GM12891 (cell line): ENCODE measurements at regions not wholly inside any gene's neighbourhood (a gene's known extent, or its start where the extent isn't known, plus 50 kb on each side); places are given as distances from the start of the nearest gene placed in this dataset.
"Not testable (repeated sequence)": the region's sequence is repeated elsewhere in the genome, so short reads cannot be mapped to it uniquely, and the experiment has no call there.

ENCODE experiments used
- DNase-seq: peaks from one replicate; pipeline ENCODE4 v3.0.0; 2011; ENCODE audit warnings: low spot score; ENCODE audit not compliant: insufficient read length
- FAIRE-seq: peaks from 2 replicates; lab custom pipeline; 2011; peaks lifted over from hg19 to GRCh38; lab: Jason Lieb, UNC
- PAX5 ChIP-seq: IDR thresholded peaks from 2 replicates; pipeline ENCODE4 v1.6.1; 2011; ENCODE audit warnings: low read length, moderate library complexity, mild to moderate bottlenecking; ENCODE audit not compliant: insufficient read depth, severe bottlenecking
- POLR2A ChIP-seq: IDR thresholded peaks from 2 replicates; pipeline ENCODE4 v1.6.1; 2011; ENCODE audit warnings: low read depth, low read length, control low read depth
- POLR2AphosphoS5 ChIP-seq: IDR thresholded peaks from 2 replicates; pipeline ENCODE4 v1.6.1; 2011; ENCODE audit warnings: low read depth, low read length, control low read depth
- POU2F2 ChIP-seq: IDR thresholded peaks from 2 replicates; pipeline ENCODE4 v1.6.1; 2011; ENCODE audit warnings: low read depth, mild to moderate bottlenecking, control low read depth, low read length, moderate library complexity
- SPI1 ChIP-seq: IDR thresholded peaks from 2 replicates; pipeline ENCODE4 v1.6.1; 2011; ENCODE audit warnings: low read depth, low read length, control low read depth
- TAF1 ChIP-seq: IDR thresholded peaks from 2 replicates; pipeline ENCODE4 v1.6.1; 2011; ENCODE audit warnings: low read depth, low read length, control low read depth

GRCh38 chr6:93183531-93183972 lies 235.8 kb downstream of the EPHA7 start:
- no peak for DNase-seq
- no peak for FAIRE-seq
- TF ChIP-seq SPI1 (no peak), POLR2AphosphoS5 (no peak), POLR2A (no peak), POU2F2 (no peak), TAF1 (no peak), PAX5 (no peak)

GRCh38 chr6:93182938-93183479 lies 236.3 kb downstream of the EPHA7 start:
- no peak for DNase-seq
- FAIRE-seq = no peak
- TF ChIP-seq POU2F2 (no peak), SPI1 (no peak), POLR2A (no peak), TAF1 (no peak), PAX5 (no peak), POLR2AphosphoS5 (no peak)

- TF ChIP-seq POLR2AphosphoS5 = no peak
- no peak for TF ChIP-seq POU2F2
- TF ChIP-seq PAX5 = no peak
- TF ChIP-seq SPI1 = no peak
- no peak for TF ChIP-seq POLR2A
- TF ChIP-seq TAF1 = no peak
- no peak for DNase-seq
- no peak for FAIRE-seq
These were observed 241.4 kb downstream of the EPHA7 start for GRCh38 chr6:93177918-93178317.

- no peak for DNase-seq
- no peak for TF ChIP-seq POLR2A
- no peak for FAIRE-seq
These were observed 241.9 kb downstream of the EPHA7 start for GRCh38 chr6:93177438-93177837.

GRCh38 chr6:93176070-93176469 lies 243.3 kb downstream of the EPHA7 start:
- FAIRE-seq (no peak), DNase-seq (no peak)
- TF ChIP-seq SPI1 (peak; percentile 93), TAF1 (no peak)

GRCh38 chr6:93173573-93173972 lies 245.8 kb downstream of the EPHA7 start:
- not testable (repeated sequence) for DNase-seq, FAIRE-seq

GRCh38 chr6:93165850-93166430 lies 253.4 kb downstream of the EPHA7 start:
- no peak for FAIRE-seq
- TF ChIP-seq POLR2A = no peak
- no peak for TF ChIP-seq PAX5
- no peak for TF ChIP-seq TAF1
- TF ChIP-seq POLR2AphosphoS5 = no peak
- no peak for TF ChIP-seq POU2F2
- no peak for TF ChIP-seq SPI1
- no peak for DNase-seq

- FAIRE-seq (no peak), DNase-seq (no peak)
- TF ChIP-seq TAF1 (no peak), POU2F2 (no peak), SPI1 (no peak), POLR2A (no peak), POLR2AphosphoS5 (no peak), PAX5 (no peak)
These were observed 254.6 kb downstream of the EPHA7 start for GRCh38 chr6:93164781-93165180.

GRCh38 chr6:93163146-93163545 lies 256.2 kb downstream of the EPHA7 start:
- DNase-seq = no peak
- FAIRE-seq = no peak
- TF ChIP-seq POLR2A (no peak), POLR2AphosphoS5 (no peak), TAF1 (no peak), POU2F2 (no peak), PAX5 (no peak)

GRCh38 chr6:93139408-93140081 lies 279.8 kb downstream of the EPHA7 start:
- FAIRE-seq = no peak
- no peak for DNase-seq

GRCh38 chr6:93136111-93136510 lies 283.2 kb downstream of the EPHA7 start:
- no peak for DNase-seq
- no peak for TF ChIP-seq SPI1
- no peak for TF ChIP-seq POLR2AphosphoS5
- no peak for TF ChIP-seq TAF1
- TF ChIP-seq POLR2A = no peak
- no peak for TF ChIP-seq POU2F2
- TF ChIP-seq PAX5 = no peak
- FAIRE-seq = no peak

More at GRCh38 chr6:93139408-93140081, 279.8 kb downstream of the EPHA7 start:
- TF ChIP-seq SPI1 (no peak), PAX5 (no peak), POLR2A (no peak), TAF1 (no peak), POLR2AphosphoS5 (no peak), POU2F2 (no peak)
